CD4-positive, alpha-beta T cell (primary cell): ENCODE measurements at regions not wholly inside any gene's neighbourhood (a gene's known extent, or its start where the extent isn't known, plus 50 kb on each side); places are given as distances from the start of the nearest gene placed in this dataset.

Experiments
- ATAC-seq: fragments of 200-7000 bp; cut with Tn5 transposase; one replicate; pipeline ENCODE4 v1.10.0; 2022; ENCODE audit warnings: mild to moderate bottlenecking; ENCODE audit not compliant: poor library complexity
- CTCF ChIA-PET: fragments of 350-600 bp; sonication (Branson Sonifier 250); formaldehyde crosslinking; loops from one replicate; lab custom pipeline; 2021; ENCODE audit warnings: antibody characterized with exemption, inconsistent platforms; lab: Charles Lee
- POLR2A ChIA-PET: fragments of 350-600 bp; sonication (Branson Sonifier 250); formaldehyde crosslinking; loops from one replicate; lab custom pipeline; 2021; ENCODE audit warnings: antibody characterized with exemption, inconsistent platforms; lab: Charles Lee
- DNase-seq, 14 experiments: peaks; one replicate each; pipeline ENCODE4 v3.0.0-alpha.2; 2013 to 2020; ENCODE audit warnings: mixed read lengths in 2 of 14
- H3K27ac ChIP-seq, 2 donors: one replicate each; pipeline versions ENCODE4 v1.5.1 to v1.7.0; 2013; ENCODE audit warnings: low read length in 2 of 2, low read depth in 1 of 2, mild to moderate bottlenecking in 1 of 2
- H3K27me3 ChIP-seq, 2 experiments: 1 replicate in 1 of 2; 2 replicates in 1 of 2; pipeline versions ENCODE4 v1.6.1 to v1.7.0; 2013; ENCODE audit warnings: low read length in 2 of 2, control low read depth in 1 of 2, mild to moderate bottlenecking in 1 of 2, moderate library complexity in 1 of 2; ENCODE audit not compliant: insufficient read depth in 2 of 2, control insufficient read depth in 1 of 2
- H3K36me3 ChIP-seq: one replicate; pipeline ENCODE4 v1.6.1; 2013; ENCODE audit warnings: low read length, control low read depth; ENCODE audit not compliant: insufficient read depth
- H3K4me1 ChIP-seq: one replicate; pipeline ENCODE4 v1.6.1; 2013; ENCODE audit warnings: low read length, control low read depth; ENCODE audit not compliant: insufficient read depth
- H3K4me3 ChIP-seq: one replicate; pipeline ENCODE4 v1.5.1; 2013; ENCODE audit warnings: mild to moderate bottlenecking, low read length, moderate library complexity
- H3K9me3 ChIP-seq, 2 experiments: 1 replicate in 1 of 2; 2 replicates in 1 of 2; pipeline versions ENCODE4 v1.6.1 to v1.7.0; 2013; ENCODE audit warnings: low read length in 2 of 2, mild to moderate bottlenecking in 2 of 2, control low read depth in 1 of 2, moderate library complexity in 1 of 2; ENCODE audit not compliant: control insufficient read depth in 1 of 2, insufficient read depth in 1 of 2
- H3K27ac Mint-ChIP-seq: one replicate; pipeline ENCODE4 v1.8.0; 2020; ENCODE audit warnings: mixed read lengths
- H3K27me3 Mint-ChIP-seq: one replicate; pipeline ENCODE4 v1.8.0; 2021; ENCODE audit warnings: mixed read lengths
- H3K36me3 Mint-ChIP-seq: one replicate; pipeline ENCODE4 v1.8.0; 2021; ENCODE audit warnings: low read depth, mixed read lengths
- H3K4me1 Mint-ChIP-seq: one replicate; pipeline ENCODE4 v1.8.0; 2021; ENCODE audit warnings: low read depth, mixed read lengths
- H3K4me3 Mint-ChIP-seq: one replicate; pipeline ENCODE4 v1.8.0; 2020; ENCODE audit warnings: mild to moderate bottlenecking, mixed read lengths
- H3K9me3 Mint-ChIP-seq: one replicate; pipeline ENCODE4 v1.8.0; 2020; ENCODE audit warnings: mixed read lengths
- intact Hi-C, 2 experiments: fragments of 100-400 bp; cut with DNase I in 1 of 2; cut with micrococcal nuclease in 1 of 2; formaldehyde crosslinking; loops; one replicate each; pipeline versions ENCODE4 v1.15.1 to v1.9.0; 2023 to 2025; cut with DNase I, micrococcal nuclease
- TF ChIP-seq, protein P1 (sequence below): fragments of 200-600 bp; IDR thresholded peaks from one replicate; pipeline ENCODE4 v1.8.0; 2022; ENCODE audit warnings: antibody characterized with exemption, mild to moderate bottlenecking

DNA sequence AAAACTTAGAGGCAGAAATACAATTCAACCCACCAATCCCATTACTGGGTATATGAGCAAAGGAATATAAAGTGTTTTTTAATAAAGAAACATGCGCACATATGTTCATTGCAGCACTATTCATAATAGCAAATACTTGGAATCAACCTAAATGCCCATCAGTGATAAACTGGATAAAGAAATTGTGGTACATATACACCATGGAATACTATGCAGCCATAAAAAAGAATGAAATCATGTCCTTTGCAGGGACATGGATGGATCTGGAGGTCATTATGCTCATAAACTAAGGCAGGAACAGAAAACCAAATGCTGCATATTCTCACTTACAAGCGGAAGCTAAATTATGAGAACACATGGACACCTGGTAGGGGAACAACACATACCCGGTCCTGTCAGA is 807.7 kb upstream of the INTU start:
- TF ChIP-seq, protein P1, sequence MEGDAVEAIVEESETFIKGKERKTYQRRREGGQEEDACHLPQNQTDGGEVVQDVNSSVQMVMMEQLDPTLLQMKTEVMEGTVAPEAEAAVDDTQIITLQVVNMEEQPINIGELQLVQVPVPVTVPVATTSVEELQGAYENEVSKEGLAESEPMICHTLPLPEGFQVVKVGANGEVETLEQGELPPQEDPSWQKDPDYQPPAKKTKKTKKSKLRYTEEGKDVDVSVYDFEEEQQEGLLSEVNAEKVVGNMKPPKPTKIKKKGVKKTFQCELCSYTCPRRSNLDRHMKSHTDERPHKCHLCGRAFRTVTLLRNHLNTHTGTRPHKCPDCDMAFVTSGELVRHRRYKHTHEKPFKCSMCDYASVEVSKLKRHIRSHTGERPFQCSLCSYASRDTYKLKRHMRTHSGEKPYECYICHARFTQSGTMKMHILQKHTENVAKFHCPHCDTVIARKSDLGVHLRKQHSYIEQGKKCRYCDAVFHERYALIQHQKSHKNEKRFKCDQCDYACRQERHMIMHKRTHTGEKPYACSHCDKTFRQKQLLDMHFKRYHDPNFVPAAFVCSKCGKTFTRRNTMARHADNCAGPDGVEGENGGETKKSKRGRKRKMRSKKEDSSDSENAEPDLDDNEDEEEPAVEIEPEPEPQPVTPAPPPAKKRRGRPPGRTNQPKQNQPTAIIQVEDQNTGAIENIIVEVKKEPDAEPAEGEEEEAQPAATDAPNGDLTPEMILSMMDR = no peak
- H3K27ac Mint-ChIP-seq = no peak overlapping the region
- H3K9me3 Mint-ChIP-seq = peaks cover 7% of the 10 kb centered on the region
- ATAC-seq = no peak
- ChIA-PET CTCF (no interaction called here), POLR2A (no interaction called here)
- Histone ChIP-seq H3K4me3 (no peak overlapping the region), H3K9me3 (peaks cover 6 to 10% of the 10 kb centered on the region in 2 experiments), H3K36me3 (no peaks in the 10 kb centered on the region), H3K4me1 (no peaks in the 10 kb centered on the region), H3K27me3 (no peaks in the 10 kb centered on the region), H3K27ac (no peak overlapping the region)
- intact Hi-C loops = no loop called here
- no peaks in the 10 kb centered on the region for H3K27me3 Mint-ChIP-seq
- no peaks in the 10 kb centered on the region for H3K36me3 Mint-ChIP-seq
- no peaks in the 10 kb centered on the region for H3K4me1 Mint-ChIP-seq
- DNase-seq = no peak
- no peak overlapping the region for H3K4me3 Mint-ChIP-seq

DNA sequence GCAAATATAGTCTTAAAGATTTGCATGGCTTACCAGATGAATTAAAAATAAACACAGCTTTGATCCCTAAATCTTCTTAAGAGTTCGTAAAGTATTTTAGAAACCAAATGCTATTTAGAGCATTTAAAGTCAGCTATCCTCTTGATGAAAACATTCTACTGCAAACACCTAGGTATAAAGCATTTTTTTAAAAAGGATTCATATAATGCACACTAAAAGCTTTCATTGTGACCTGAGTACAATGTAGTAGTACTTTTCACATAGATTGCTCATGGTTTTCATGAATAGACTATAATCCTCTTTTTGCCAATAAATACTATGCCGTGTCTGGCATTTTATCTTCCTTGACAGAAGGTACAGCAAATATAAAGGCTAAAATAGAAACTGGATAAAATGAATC is 805.1 kb upstream of the INTU start:
- Histone ChIP-seq H3K27me3 (no peaks in the 10 kb centered on the region), H3K4me1 (no peaks in the 10 kb centered on the region), H3K27ac (no peak overlapping the region), H3K4me3 (no peak overlapping the region), H3K9me3 (peaks cover 17 to 18% of the 10 kb centered on the region in 2 experiments), H3K36me3 (no peaks in the 10 kb centered on the region)
- no peaks in the 10 kb centered on the region for H3K4me1 Mint-ChIP-seq
- TF ChIP-seq, protein P1 = no peak
- no peak overlapping the region for H3K4me3 Mint-ChIP-seq
- no peak overlapping the region for H3K27ac Mint-ChIP-seq
- H3K9me3 Mint-ChIP-seq = peaks cover 10% of the 10 kb centered on the region
- H3K36me3 Mint-ChIP-seq = no peaks in the 10 kb centered on the region
- DNase-seq = no peak
- no peak for ATAC-seq
- POLR2A ChIA-PET = no interaction called here
- CTCF ChIA-PET = no interaction called here
- intact Hi-C loops = no loop called here
- no peaks in the 10 kb centered on the region for H3K27me3 Mint-ChIP-seq

DNA sequence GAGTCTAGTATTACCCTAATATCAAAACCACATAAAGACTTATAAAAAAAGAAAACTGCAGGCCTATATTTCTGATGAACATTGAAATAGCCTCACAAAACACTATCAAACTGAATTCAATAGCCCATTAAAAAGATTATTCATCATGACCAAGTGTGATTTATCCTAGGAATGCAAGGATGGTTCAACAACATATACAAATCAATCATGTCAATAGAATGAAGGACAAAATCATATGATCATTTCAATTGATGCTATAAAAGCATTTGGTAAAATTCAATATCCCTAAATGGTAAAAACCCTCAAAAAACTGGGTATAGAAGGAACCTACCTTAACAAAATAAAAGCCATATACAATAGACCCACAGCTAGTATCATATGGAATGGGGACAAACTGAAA is 797.9 kb upstream of the INTU start:
- intact Hi-C loops = no loop called here
- no peaks in the 10 kb centered on the region for H3K27me3 ChIP-seq

More for the DNA sequence above, 797.9 kb upstream of the INTU start:
- Mint-ChIP-seq H3K4me3 (no peak overlapping the region), H3K4me1 (no peaks in the 10 kb centered on the region), H3K36me3 (no peaks in the 10 kb centered on the region), H3K27me3 (no peaks in the 10 kb centered on the region), H3K9me3 (peaks cover 25% of the 10 kb centered on the region), H3K27ac (no peak overlapping the region)
- ChIA-PET CTCF (no interaction called here), POLR2A (no interaction called here)
- Histone ChIP-seq H3K9me3 (peaks cover 7 to 14% of the 10 kb centered on the region in 2 experiments), H3K27ac (no peak overlapping the region), H3K4me3 (no peak overlapping the region), H3K36me3 (no peaks in the 10 kb centered on the region), H3K4me1 (no peaks in the 10 kb centered on the region)
- TF ChIP-seq, protein P1 = no peak
- no peak for ATAC-seq
- DNase-seq = no peak
